Nephron (organoid): ENCODE measurements at regions not wholly inside any gene's neighbourhood (a gene's known extent, or its start where the extent isn't known, plus 50 kb on each side); places are given as distances from the start of the nearest gene placed in this dataset.

Experiments
- H3K27ac Mint-ChIP-seq, 3 experiments: 2 replicates each; pipeline ENCODE4 v1.8.0; 2020; ENCODE audit warnings: mixed read lengths in 3 of 3, mild to moderate bottlenecking in 2 of 3, moderate library complexity in 1 of 3
- H3K27me3 Mint-ChIP-seq: 2 replicates; pipeline ENCODE4 v1.8.0; 2021; ENCODE audit warnings: low read depth, mild to moderate bottlenecking, moderate library complexity, mixed read lengths
- H3K36me3 Mint-ChIP-seq: 2 replicates; pipeline ENCODE4 v1.8.0; 2020; ENCODE audit warnings: low read depth, mixed read lengths
- H3K4me1 Mint-ChIP-seq: 2 replicates; pipeline ENCODE4 v1.8.0; 2020; ENCODE audit warnings: mixed read lengths
- H3K4me3 Mint-ChIP-seq, 3 experiments: 2 replicates each; pipeline ENCODE4 v1.8.0; 2020; ENCODE audit warnings: mild to moderate bottlenecking in 3 of 3, mixed read lengths in 3 of 3, moderate library complexity in 2 of 3
- H3K9me3 Mint-ChIP-seq: 2 replicates; pipeline ENCODE4 v1.8.0; 2020; ENCODE audit warnings: mixed read lengths
- CTCF ChIP-seq, 3 experiments: fragments of 200-600 bp; sonication (generic); IDR thresholded peaks; one replicate each; pipeline ENCODE4 v1.5.0; 2021; ENCODE audit warnings: antibody characterized with exemption in 3 of 3; ENCODE audit not compliant: unreplicated experiment in 3 of 3

- TF ChIP-seq CTCF (IDR thresholded peaks at IDR 0.05; ENCODE audit: unreplicated experiment in 3 of 3) = no peak
- no peak overlapping the region for H3K27ac Mint-ChIP-seq
- H3K9me3 Mint-ChIP-seq = no peaks in the 10 kb centered on the region
- no peaks in the 10 kb centered on the region for H3K36me3 Mint-ChIP-seq
- H3K27me3 Mint-ChIP-seq = no peaks in the 10 kb centered on the region
- H3K4me3 Mint-ChIP-seq = no peak overlapping the region
- H3K4me1 Mint-ChIP-seq = no peaks in the 10 kb centered on the region
Measured at GRCh38 chrX:138866643-138867042, 155.1 kb upstream of the FGF13 start.

DNA sequence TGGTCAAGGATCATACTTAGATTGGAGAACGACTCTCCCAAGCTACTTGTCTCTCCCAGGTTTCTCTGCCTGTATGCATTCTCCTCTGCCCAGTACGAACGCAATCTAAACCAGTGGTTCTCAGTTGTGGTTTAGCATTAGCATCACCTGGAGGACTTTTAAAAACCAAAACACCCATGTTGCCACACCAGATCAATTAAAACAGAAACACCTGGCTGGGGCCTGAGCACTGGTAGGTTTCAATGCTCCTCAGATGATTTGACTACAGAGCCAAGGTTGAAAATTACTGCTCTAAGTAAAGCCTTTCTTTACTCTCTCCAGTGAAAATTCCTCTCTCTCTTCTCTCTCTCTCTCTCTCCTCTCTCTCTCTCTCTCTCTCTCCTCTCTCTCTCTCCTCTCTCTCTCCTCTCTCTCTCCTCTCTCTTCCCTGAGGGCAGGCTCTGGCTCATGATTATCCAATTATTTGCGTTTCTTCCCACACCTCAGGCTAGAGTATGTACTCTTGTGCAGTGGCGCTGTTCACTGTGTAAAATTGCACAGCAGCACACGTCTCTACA, 153.7 kb upstream of the FGF13 start:
- Mint-ChIP-seq H3K4me1 (no peaks in the 10 kb centered on the region), H3K27ac (no peak overlapping the region), H3K4me3 (no peak overlapping the region), H3K9me3 (no peaks in the 10 kb centered on the region), H3K36me3 (no peaks in the 10 kb centered on the region), H3K27me3 (no peaks in the 10 kb centered on the region)
- no peak for TF ChIP-seq CTCF (IDR thresholded peaks at IDR 0.05; ENCODE audit: unreplicated experiment in 3 of 3)

DNA sequence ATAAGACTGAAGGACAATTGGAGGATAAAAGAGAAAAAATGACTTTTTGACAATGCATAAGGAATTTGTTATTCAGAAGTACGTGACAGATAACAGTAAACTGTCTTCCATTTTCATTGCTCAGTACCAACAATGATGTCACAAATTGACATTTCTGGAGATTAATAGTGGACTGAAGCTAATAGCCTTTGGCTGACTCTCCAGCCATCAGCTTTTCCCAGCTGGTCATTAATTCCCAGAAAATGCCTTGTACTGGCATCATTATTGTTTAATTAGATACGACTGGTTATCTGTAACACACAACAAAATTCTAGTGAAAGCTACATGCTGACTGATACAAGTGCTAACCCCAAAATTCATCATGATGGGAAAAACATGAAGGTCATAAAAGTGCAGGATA, 147.9 kb upstream of the FGF13 start:
- Mint-ChIP-seq H3K36me3 (no peaks in the 10 kb centered on the region), H3K27ac (no peak overlapping the region), H3K4me3 (no peak overlapping the region), H3K9me3 (no peaks in the 10 kb centered on the region), H3K4me1 (peaks cover 18% of the 10 kb centered on the region), H3K27me3 (no peaks in the 10 kb centered on the region)
- no peak for TF ChIP-seq CTCF (IDR thresholded peaks at IDR 0.05; ENCODE audit: unreplicated experiment in 3 of 3)

GRCh38 chrX:138858951-138859350, 147.4 kb upstream of the FGF13 start:
- no peak for TF ChIP-seq CTCF (IDR thresholded peaks at IDR 0.05; ENCODE audit: unreplicated experiment in 3 of 3)
- Mint-ChIP-seq H3K27me3 (no peaks in the 10 kb centered on the region), H3K27ac (no peak overlapping the region), H3K9me3 (no peaks in the 10 kb centered on the region), H3K4me3 (no peak overlapping the region), H3K4me1 (peaks cover 18% of the 10 kb centered on the region), H3K36me3 (no peaks in the 10 kb centered on the region)

GRCh38 chrX:138858438-138858837, 146.9 kb upstream of the FGF13 start:
- Mint-ChIP-seq H3K27me3 (no peaks in the 10 kb centered on the region), H3K4me1 (peaks cover 18% of the 10 kb centered on the region), H3K4me3 (no peak overlapping the region), H3K9me3 (no peaks in the 10 kb centered on the region), H3K27ac (no peak overlapping the region), H3K36me3 (no peaks in the 10 kb centered on the region)
- TF ChIP-seq CTCF (IDR thresholded peaks at IDR 0.05; ENCODE audit: unreplicated experiment in 3 of 3) = no peak

GRCh38 chrX:138856881-138857604, 145.5 kb upstream of the FGF13 start:
- H3K4me3 Mint-ChIP-seq = no peak overlapping the region
- no peaks in the 10 kb centered on the region for H3K27me3 Mint-ChIP-seq
- H3K36me3 Mint-ChIP-seq = no peaks in the 10 kb centered on the region
- H3K9me3 Mint-ChIP-seq = no peaks in the 10 kb centered on the region
- no peak for TF ChIP-seq CTCF (IDR thresholded peaks at IDR 0.05; ENCODE audit: unreplicated experiment in 3 of 3)
- peaks cover 18% of the 10 kb centered on the region for H3K4me1 Mint-ChIP-seq
- peak overlapping the region; percentile 45 to 83 (median 47) for H3K27ac Mint-ChIP-seq
